ENCODE measurements at regions not wholly inside any gene's neighbourhood (a gene's known extent, or its start where the extent isn't known, plus 50 kb on each side); places are given as distances from the start of the nearest gene placed in this dataset.

- Mint-ChIP-seq H3K27me3 (ENCODE audit: low read depth) (no peaks in the 10 kb centered on the region; the same call in 1 of the 2 replicates), H3K27ac (no peak overlapping the region), H3K9me3 (peaks cover 12% of the 10 kb centered on the region; the same call in 1 of the 2 replicates), H3K4me1 (peaks cover 7% of the 10 kb centered on the region; the same call in 1 of the 2 replicates), H3K4me3 (no peak overlapping the region), H3K36me3 (no peaks in the 10 kb centered on the region)
- ChIA-PET POLR2A (no interaction called here), CTCF (no interaction called here)
- DNase-seq (ENCODE audit: low spot score) = no peak
- no peak for ATAC-seq
- TF ChIP-seq ZNF281 (CRISPR knock-in tag; IDR thresholded peaks at IDR 0.05) (no peak), RELA (CRISPR knock-in tag; IDR thresholded peaks at IDR 0.05; ENCODE audit: borderline replicate concordance) (no peak), GRHL2 (CRISPR knock-in tag; IDR thresholded peaks at IDR 0.05; ENCODE audit: insufficient replicate concordance, severe bottlenecking) (no peak), OVOL2 (CRISPR knock-in tag; IDR thresholded peaks at IDR 0.05; ENCODE audit: borderline replicate concordance) (no peak), HMGXB4 (CRISPR knock-in tag; IDR thresholded peaks at IDR 0.05) (no peak)
- TF ChIP-seq, protein P1, sequence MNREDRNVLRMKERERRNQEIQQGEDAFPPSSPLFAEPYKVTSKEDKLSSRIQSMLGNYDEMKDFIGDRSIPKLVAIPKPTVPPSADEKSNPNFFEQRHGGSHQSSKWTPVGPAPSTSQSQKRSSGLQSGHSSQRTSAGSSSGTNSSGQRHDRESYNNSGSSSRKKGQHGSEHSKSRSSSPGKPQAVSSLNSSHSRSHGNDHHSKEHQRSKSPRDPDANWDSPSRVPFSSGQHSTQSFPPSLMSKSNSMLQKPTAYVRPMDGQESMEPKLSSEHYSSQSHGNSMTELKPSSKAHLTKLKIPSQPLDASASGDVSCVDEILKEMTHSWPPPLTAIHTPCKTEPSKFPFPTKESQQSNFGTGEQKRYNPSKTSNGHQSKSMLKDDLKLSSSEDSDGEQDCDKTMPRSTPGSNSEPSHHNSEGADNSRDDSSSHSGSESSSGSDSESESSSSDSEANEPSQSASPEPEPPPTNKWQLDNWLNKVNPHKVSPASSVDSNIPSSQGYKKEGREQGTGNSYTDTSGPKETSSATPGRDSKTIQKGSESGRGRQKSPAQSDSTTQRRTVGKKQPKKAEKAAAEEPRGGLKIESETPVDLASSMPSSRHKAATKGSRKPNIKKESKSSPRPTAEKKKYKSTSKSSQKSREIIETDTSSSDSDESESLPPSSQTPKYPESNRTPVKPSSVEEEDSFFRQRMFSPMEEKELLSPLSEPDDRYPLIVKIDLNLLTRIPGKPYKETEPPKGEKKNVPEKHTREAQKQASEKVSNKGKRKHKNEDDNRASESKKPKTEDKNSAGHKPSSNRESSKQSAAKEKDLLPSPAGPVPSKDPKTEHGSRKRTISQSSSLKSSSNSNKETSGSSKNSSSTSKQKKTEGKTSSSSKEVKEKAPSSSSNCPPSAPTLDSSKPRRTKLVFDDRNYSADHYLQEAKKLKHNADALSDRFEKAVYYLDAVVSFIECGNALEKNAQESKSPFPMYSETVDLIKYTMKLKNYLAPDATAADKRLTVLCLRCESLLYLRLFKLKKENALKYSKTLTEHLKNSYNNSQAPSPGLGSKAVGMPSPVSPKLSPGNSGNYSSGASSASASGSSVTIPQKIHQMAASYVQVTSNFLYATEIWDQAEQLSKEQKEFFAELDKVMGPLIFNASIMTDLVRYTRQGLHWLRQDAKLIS (CRISPR knock-in tag; IDR thresholded peaks at IDR 0.05; ENCODE audit: borderline replicate concordance) = no peak
- TF ChIP-seq, protein P2, sequence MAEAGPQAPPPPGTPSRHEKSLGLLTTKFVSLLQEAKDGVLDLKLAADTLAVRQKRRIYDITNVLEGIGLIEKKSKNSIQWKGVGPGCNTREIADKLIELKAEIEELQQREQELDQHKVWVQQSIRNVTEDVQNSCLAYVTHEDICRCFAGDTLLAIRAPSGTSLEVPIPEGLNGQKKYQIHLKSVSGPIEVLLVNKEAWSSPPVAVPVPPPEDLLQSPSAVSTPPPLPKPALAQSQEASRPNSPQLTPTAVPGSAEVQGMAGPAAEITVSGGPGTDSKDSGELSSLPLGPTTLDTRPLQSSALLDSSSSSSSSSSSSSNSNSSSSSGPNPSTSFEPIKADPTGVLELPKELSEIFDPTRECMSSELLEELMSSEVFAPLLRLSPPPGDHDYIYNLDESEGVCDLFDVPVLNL (CRISPR knock-in tag; IDR thresholded peaks at IDR 0.05; ENCODE audit: borderline replicate concordance, low read depth) = no peak
- TF ChIP-seq, protein P3, sequence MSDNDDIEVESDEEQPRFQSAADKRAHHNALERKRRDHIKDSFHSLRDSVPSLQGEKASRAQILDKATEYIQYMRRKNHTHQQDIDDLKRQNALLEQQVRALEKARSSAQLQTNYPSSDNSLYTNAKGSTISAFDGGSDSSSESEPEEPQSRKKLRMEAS (CRISPR knock-in tag; IDR thresholded peaks at IDR 0.05) = no peak
These were observed 150.2 kb upstream of the PTPRG start for GRCh38 chr3:61411009-61411662.

GRCh38 chr3:61414456-61414855 is 146.9 kb upstream of the PTPRG start:
- ChIA-PET CTCF (no interaction called here), POLR2A (no interaction called here)
- TF ChIP-seq, protein P4, sequence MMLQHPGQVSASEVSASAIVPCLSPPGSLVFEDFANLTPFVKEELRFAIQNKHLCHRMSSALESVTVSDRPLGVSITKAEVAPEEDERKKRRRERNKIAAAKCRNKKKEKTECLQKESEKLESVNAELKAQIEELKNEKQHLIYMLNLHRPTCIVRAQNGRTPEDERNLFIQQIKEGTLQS (CRISPR knock-in tag; conservative IDR thresholded peaks at IDR 0.05) = no peak
- TF ChIP-seq FOXP1 (CRISPR knock-in tag; IDR thresholded peaks at IDR 0.05; ENCODE audit: borderline replicate concordance) = no peak
- TF ChIP-seq JAZF1 (CRISPR knock-in tag; IDR thresholded peaks at IDR 0.05) = no peak
- H3K27me3 Mint-ChIP-seq (ENCODE audit: low read depth) = no peaks in the 10 kb centered on the region; the same call in 1 of the 2 replicates
- H3K4me3 Mint-ChIP-seq = no peak overlapping the region
- H3K27ac Mint-ChIP-seq = no peak overlapping the region
- H3K4me1 Mint-ChIP-seq = peaks cover 7% of the 10 kb centered on the region; the same call in 1 of the 2 replicates
- peaks cover 7% of the 10 kb centered on the region; the same call in 1 of the 2 replicates for H3K9me3 Mint-ChIP-seq
- ATAC-seq (no peak), DNase-seq (ENCODE audit: low spot score) (no peak)
- no peaks in the 10 kb centered on the region for H3K36me3 Mint-ChIP-seq
